ENCODE measurements at regions not wholly inside any gene's neighbourhood (a gene's known extent, or its start where the extent isn't known, plus 50 kb on each side); places are given as distances from the start of the nearest gene placed in this dataset.

GRCh38 chr7:24152877-24153472 lies 131.0 kb upstream of the NPY start:
- no peak overlapping the region for H3K4me3 ChIP-seq (replicated peaks in 1 of 3; ENCODE audit: low read depth in 2 of 3, low read length in 3 of 3)
- Mint-ChIP-seq H3K4me1 (no peaks in the 10 kb centered on the region), H3K4me3 (no peak overlapping the region), H3K9me3 (peaks cover 10 to 29% (median 24%) of the 10 kb centered on the region in 7 donors), H3K27me3 (ENCODE audit: low read depth in 3 of 3) (peaks cover 2 to 4% (median 2%) of the 10 kb centered on the region in 3 donors), H3K27ac (no peak overlapping the region), H3K36me3 (no peaks in the 10 kb centered on the region)
- no peak for TF ChIP-seq CTCF (IDR thresholded peaks at IDR 0.05)
- WGBS (ENCODE audit: insufficient coverage): 83% methylated on average over 3 of the region's 6 CpGs
- H3K4me2 ChIP-seq (replicated peaks; ENCODE audit: extremely low read depth, low read length, poor library complexity, severe bottlenecking): no peak overlapping the region
- H4K20me1 ChIP-seq (ENCODE audit: insufficient read depth, low read length): no peaks in the 10 kb centered on the region
- no peak overlapping the region for H3K27ac ChIP-seq (ENCODE audit: low read depth in 1 of 2, low read length in 2 of 2)
- no peak overlapping the region for H3K9ac ChIP-seq (ENCODE audit: insufficient read depth, low read length, poor library complexity, severe bottlenecking)
- H3K79me2 ChIP-seq (ENCODE audit: insufficient read depth, low read length): no peaks in the 10 kb centered on the region
- no peak for DNase-seq
- no peaks in the 10 kb centered on the region for H3K4me1 ChIP-seq (ENCODE audit: control insufficient read depth in 1 of 2, insufficient read depth in 2 of 2, low read length in 2 of 2)
- intact Hi-C loops (cut with micrococcal nuclease): no loop called here
- H3K27me3 ChIP-seq (ENCODE audit: control insufficient read depth in 2 of 2, insufficient read depth in 2 of 2, low read length in 2 of 2): no peaks in the 10 kb centered on the region
- no peaks in the 10 kb centered on the region for H3K36me3 ChIP-seq (replicated peaks in 1 of 2; ENCODE audit: control insufficient read depth in 1 of 2, insufficient read depth in 2 of 2, low read length in 2 of 2)
- H3K9me3 ChIP-seq (replicated peaks in 1 of 2; ENCODE audit: control insufficient read depth in 1 of 2, insufficient read depth in 1 of 2, low read length in 2 of 2): peaks cover 10 to 22% of the 10 kb centered on the region in 2 donors
- H2AFZ ChIP-seq (ENCODE audit: insufficient read depth, low read depth, low read length, poor library complexity, severe bottlenecking): no peak overlapping the region

DNA sequence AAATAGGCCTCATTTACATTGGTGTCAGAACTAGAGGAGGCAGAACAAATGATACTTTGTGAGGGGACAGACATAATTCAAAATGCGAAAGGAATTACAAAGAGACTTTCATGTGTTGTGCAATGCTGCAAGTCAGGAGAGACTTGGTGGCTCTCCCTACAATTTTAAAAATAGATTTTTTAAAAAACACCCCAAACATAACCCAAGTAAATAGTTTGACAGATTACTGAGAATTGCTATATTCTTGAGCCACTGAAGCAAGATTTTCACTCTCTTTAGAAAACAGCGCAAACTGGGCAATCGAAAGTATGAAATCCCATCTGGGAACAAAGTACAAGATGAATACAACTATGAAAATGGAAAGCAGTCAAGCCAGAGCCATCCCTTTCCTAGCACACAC lies 126.3 kb upstream of the NPY start:
- H3K27ac ChIP-seq (ENCODE audit: low read depth in 1 of 2, low read length in 2 of 2): no peak overlapping the region
- H3K9me3 Mint-ChIP-seq: peaks cover 0 to 10% (median 6%) of the 10 kb centered on the region in 7 donors
- H3K36me3 ChIP-seq (replicated peaks in 1 of 2; ENCODE audit: control insufficient read depth in 1 of 2, insufficient read depth in 2 of 2, low read length in 2 of 2): no peaks in the 10 kb centered on the region
- peaks cover 2 to 4% (median 2%) of the 10 kb centered on the region in 3 donors for H3K27me3 Mint-ChIP-seq (ENCODE audit: low read depth in 3 of 3)
- DNase-seq: no peak
- H3K36me3 Mint-ChIP-seq: no peaks in the 10 kb centered on the region
- H4K20me1 ChIP-seq (ENCODE audit: insufficient read depth, low read length): no peaks in the 10 kb centered on the region
- no peaks in the 10 kb centered on the region for H3K4me1 ChIP-seq (ENCODE audit: control insufficient read depth in 1 of 2, insufficient read depth in 2 of 2, low read length in 2 of 2)
- no peak overlapping the region for H3K4me3 ChIP-seq (replicated peaks in 1 of 3; ENCODE audit: low read depth in 2 of 3, low read length in 3 of 3)
- WGBS (ENCODE audit: insufficient coverage): no CpG with 5 or more reads among the region's 3 CpGs
- no peaks in the 10 kb centered on the region for H3K27me3 ChIP-seq (ENCODE audit: control insufficient read depth in 2 of 2, insufficient read depth in 2 of 2, low read length in 2 of 2)
- intact Hi-C loops (cut with micrococcal nuclease): no loop called here
- H3K79me2 ChIP-seq (ENCODE audit: insufficient read depth, low read length): no peaks in the 10 kb centered on the region
- no peak overlapping the region for H3K4me3 Mint-ChIP-seq
- H3K9me3 ChIP-seq (replicated peaks in 1 of 2; ENCODE audit: control insufficient read depth in 1 of 2, insufficient read depth in 1 of 2, low read length in 2 of 2): peaks cover 0 to 4% of the 10 kb centered on the region in 2 donors
- TF ChIP-seq CTCF (IDR thresholded peaks at IDR 0.05): no peak
- H3K4me2 ChIP-seq (replicated peaks; ENCODE audit: extremely low read depth, low read length, poor library complexity, severe bottlenecking): no peak overlapping the region
- no peak overlapping the region for H3K9ac ChIP-seq (ENCODE audit: insufficient read depth, low read length, poor library complexity, severe bottlenecking)
- no peak overlapping the region for H2AFZ ChIP-seq (ENCODE audit: insufficient read depth, low read depth, low read length, poor library complexity, severe bottlenecking)
- no peak overlapping the region for H3K27ac Mint-ChIP-seq
- H3K4me1 Mint-ChIP-seq: no peaks in the 10 kb centered on the region
